ENCODE measurements at regions not wholly inside any gene's neighbourhood (a gene's known extent, or its start where the extent isn't known, plus 50 kb on each side); places are given as distances from the start of the nearest gene placed in this dataset.
A peak's percentile ranks its signal among the peaks of the same experiment; 100 is the strongest.

- TF ChIP-seq POLR2A (IDR thresholded peaks at IDR 0.05) (no peak), CTCF (IDR thresholded peaks at IDR 0.05) (peak; percentile 44 to 76 (median 60))
These were observed 92.7 kb upstream of the GPR26 start for GRCh38 chr10:123573236-123574108.

Data from esophagus squamous epithelium (tissue), 4 donors.